ENCODE measurements at regions not wholly inside any gene's neighbourhood (a gene's known extent, or its start where the extent isn't known, plus 50 kb on each side); places are given as distances from the start of the nearest gene placed in this dataset.

DNA sequence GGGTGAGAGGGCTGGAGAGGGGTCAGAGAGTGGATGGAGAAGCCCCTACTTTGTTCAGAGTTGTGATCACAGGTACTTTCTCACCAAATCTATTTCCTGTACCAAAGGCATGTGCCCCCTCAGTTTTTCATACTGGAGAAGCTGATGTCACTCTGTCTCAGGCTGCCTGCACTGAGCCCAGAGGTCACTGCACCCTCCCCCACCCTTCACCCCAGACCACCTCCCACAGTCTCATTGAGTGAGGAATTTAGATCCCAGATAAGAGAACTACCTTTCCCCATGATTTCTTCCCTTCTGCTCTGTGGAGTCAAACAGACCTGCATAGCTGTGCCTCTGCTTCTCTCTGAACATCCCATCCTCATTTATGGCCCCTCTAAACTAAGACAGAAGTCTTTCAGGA, 140.0 kb upstream of the IRX6 start:
- no peak for DNase-seq

- DNase-seq = no peak
Observed at GRCh38 chr16:55184619-55185018, 139.4 kb upstream of the IRX6 start.

DNA sequence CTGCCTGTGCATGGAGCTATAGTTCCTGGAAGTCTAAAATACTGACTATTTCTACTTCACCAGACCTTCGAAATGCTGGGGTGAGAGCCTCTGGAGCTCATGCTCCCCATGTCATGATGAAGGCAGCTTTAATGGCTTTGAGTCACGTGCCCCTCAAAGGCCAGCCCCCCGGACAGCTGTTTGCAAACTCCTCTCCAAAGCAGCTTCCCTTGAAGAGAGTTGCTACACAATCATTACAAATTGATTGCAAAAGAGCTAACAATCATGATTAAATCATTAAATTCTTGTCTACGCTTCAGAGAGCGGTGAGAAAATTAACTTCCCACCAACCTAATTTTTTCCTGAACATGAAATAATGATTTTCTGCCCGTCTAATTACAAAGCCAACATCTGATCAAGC, 134.8 kb upstream of the IRX6 start:
- DNase-seq = no peak

GRCh38 chr16:55189682-55190636, 134.0 kb upstream of the IRX6 start:
- DNase-seq = no peak

DNA sequence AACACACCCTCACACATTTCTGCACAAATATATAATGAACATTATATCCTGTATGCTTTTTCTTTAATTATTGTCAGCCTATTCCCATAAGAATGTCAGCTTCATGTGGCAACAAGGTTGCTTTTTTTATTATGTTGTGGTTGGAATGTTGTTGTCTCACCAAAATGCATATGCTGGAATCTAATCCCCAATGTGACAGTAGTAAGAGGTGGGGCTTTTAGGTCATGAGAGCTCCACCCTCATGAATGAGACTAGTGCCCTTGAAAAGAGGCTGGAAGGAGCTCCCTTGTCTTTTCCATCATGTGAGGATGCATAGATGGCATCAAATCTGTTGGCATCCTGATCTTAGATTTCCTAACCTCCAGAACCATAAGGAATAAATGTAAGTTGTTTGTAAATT, 131.3 kb upstream of the IRX6 start:
- DNase-seq = no peak

- no peak for DNase-seq
Observed at GRCh38 chr16:55203570-55203969, 120.4 kb upstream of the IRX6 start.

DNA sequence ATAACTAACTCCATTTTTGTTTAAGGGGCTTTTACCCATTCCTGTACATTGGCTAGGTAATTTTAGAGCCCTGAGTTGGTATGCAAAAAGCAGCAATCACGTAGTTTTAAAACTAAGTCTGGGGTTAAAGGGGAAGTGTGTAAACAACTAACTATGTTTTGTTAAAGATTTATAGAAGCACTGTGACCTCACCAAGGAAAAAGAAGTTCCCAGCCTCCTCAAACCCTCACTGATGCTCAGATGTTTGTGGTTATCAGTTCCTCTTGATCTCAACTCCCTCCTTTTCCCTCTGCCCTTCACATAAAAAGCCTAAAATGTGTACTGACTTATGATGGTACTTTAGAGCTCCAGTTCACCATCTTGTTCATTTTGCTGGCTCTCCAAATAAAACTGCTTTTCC, 119.9 kb upstream of the IRX6 start:
- DNase-seq = no peak

DNA sequence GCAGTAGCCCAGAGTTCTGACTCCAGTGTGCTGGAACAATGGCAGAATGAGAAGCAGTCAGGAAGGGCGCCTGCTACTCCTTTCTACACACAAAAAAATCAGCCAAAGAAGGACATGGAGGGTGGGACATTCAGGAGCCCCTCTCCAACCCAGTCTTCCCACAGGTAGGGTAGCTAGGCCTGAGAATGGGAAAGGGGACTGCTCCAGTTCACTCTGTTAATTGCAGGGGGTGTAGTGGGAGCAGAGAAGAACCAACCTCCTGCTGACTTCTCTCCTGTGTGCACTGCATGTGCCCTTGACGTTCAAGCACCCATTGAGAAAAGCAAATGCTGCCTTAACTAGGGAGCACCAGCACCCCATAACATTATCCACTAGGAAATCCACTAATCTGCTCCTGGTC, 119.1 kb upstream of the IRX6 start:
- DNase-seq = no peak

DNA sequence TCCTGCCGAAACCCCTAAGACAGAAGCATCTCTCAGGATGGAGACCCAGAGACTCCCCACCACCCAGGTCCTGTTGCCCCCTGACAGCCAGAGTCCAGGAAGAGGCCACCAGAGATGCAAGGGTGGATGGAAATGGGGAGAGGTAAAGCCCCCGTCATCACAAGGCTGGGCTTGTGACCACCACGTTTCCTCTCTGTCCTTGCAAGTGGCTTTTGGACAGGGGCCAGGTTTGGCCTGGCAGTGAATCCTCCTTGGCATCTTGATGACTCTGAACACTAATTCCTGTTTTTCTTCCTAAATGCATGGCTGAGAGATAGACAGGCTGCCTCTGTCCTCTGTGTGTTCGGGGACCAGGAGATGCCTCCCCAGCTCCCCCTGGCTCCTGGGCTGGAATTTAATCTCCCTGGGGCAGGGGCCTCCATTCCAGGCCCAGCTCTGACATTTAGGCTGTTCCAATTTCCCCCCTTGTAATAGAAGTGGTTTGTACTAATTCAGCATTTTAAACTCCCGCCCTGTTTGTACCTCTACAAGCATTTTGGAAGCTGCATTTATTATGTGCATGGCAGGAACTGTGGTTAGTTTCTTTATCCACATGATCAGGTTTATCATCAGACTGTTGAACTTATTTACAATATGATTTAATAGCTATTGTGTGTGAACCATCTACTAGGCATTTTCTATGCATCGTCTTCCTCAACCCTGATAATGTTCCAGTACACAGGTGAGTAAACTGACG, 116.1 kb upstream of the IRX6 start:
- no peak for DNase-seq

DNA sequence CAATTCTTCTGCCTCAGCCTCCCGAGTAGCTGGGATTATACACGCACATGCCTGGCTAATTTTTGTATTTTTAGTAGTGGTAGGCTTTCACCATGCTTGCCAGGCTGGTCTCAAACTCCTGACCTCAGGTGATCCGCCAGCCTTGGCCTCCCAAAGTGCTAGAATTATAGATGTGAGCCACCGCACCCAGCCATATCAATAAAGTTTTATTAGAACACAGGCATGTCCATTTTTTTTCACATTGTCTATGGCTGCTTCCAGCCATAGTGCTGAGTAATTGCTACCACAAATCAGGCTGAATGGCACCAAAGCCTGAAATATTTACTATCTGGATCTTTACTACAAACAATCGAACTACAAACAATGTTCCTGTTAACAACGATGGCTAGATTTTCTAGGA, 114.4 kb upstream of the IRX6 start:
- no peak for DNase-seq

DNA sequence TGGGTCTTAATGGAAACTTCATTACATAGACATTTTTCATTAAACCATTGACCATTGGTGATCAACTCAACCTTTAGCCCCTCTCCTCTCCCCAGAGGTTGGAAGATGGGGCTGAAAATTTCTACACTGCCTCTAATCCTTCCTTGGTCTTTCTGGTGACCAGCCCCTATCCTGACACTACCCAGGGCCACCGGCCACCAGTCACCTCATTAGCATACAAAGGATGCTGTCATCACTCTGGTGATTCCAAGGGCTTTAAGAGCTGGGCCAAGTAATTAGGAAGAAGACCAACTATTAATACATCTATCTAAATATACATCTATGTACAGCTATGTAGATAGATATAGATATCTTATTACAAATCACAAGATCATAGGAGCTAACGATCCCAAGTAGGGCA, 111.2 kb upstream of the IRX6 start:
- DNase-seq = no peak

DNA sequence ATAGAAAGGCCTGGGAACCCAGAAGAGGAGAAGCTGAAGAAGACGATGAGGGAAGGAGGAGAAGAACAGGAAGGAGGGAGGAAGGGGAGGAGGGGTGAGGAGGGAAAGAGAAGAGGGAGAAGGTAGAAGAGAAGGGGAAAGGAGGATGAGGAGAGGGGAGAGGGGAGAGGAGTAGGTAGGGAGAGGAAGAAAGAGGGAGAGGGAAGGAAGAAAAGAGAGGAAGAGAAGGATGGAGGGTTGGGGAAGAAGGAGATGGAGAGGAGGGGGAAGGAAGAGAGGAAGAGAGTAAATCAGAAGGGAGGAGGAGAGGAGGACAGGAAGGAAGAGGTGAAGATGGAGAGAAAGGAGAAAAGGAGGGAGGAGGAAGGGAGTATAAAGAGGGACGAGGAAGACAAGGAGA, 109.6 kb upstream of the IRX6 start:
- no peak for DNase-seq

DNA sequence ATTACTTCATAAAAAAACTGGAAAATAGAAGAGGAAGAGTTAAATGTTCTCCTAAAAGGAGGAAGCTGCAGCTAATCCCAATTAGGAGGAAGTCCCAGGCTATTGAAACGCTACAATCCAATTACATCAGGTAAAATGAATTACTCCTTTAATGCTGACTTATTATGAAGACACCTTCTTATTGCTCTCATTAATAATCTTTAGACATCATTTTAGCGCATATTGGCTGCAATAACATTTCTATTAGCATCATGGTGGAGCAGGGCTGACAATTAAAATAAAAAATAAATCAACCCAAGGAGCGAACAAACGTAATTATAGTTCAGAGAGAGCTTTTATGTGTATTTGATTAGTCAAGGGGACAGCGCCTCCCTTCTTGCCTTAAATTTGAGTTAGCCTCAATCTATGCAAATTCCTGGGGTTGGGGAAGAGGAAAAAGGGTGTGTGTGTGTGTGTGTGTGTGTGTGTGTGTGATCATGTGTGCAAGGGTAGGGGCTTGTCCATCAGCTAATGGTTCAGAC, 109.0 kb upstream of the IRX6 start:
- no peak for DNase-seq

DNA sequence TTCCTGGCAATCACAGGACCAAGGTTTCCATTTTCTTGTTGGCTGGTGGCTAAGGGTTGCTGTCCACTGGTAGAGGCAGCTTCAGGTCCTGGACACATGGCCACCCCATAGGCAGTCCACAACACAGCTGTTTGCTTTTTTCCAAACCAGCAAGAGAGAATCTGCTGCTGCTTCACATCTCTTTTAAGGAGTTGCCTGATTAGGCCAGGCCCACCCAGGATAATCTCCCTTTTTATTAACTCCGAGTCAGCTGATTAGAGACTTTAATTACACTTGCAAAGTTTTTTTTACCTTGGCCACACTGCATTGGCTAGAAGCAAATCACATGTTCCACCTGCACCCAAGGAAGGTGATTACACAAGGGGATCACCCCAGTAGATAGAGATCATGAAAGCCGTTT, 106.6 kb upstream of the IRX6 start:
- no peak for DNase-seq

- no peak for DNase-seq
Observed at GRCh38 chr16:55221836-55222235, 102.2 kb upstream of the IRX6 start.

DNA sequence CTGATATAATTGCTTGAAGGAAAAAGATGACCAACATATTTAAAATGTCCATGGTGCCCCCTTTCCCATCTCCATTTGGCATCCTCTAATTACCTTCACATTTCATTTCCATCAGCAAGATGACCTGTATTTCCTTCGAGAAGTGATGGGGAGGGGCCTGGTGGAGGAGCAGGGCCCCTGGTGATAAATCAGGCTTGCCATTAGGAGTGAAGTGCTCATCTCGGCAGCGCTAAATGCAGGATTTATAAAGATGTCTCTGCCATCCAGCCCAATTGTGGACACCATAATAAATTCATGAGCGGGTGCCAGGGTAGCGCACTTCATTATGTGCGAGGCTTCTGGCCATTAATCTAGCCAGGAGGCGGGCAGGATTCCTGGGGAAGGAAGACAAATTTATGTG, 101.5 kb upstream of the IRX6 start:
- no peak for DNase-seq

DNA sequence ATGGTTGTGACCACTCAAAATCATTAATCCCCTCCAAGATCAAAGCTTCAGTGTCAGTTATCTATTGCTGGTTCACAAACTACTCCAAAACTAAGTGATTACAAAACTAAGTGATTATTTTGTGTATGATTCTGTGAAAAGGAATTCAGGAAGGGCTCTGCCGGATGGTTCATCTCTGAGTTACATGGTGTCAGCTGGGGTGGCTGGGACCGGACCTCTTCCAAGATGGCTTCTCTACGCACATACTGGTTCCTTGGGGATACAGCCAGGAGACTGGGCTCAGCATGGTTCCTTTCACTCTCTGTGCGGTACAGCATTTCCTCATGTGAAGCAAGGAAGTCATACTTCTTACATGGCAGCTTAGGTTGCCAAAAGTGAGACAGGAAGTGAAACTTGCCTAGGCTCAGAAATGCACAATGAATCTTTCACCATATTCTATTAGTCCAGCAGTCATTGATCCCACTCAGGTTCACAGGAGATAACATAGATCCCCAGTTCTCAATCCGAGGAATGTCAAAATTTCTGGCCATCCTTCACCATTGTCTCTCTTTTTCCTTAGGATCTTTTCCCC, 97.9 kb upstream of the IRX6 start:
- DNase-seq = no peak

DNA sequence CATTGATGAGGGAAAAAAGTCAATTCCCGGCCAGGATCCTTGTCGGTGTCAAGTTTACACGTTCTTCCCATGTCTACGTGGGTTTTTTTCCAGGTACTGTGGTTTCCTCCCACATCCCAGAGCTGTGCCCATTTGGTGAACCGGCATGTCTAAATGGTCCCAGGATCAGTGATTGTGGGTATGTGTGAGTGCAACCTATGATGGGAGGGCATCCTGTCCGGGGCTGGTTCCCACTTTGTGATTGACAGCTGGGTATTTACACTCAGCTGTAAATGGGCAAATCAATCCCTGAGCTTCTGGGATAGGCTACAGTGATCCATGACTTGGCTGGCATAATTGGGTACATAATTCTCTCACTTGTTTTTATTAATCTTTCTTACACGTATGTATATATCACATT, 91.2 kb upstream of the IRX6 start:
- no peak for DNase-seq

DNA sequence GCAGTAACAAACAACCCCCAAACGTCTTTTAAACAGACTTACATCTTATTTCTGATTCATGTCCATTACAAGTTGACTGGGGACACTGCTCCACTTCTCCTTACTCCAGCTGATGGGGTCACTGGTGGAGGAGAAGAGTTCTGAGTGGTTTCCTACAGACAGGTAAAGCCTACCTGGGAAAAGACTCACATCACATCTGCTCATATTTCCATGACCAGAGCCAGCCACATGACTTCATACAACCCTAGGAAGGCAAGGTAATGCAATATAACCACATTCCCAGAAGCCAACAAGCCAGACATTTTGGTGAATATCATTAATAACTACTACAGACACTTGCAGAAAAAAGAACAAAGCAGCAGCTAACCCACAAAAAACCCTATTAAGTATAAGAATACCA, 90.5 kb upstream of the IRX6 start:
- no peak for DNase-seq

DNA sequence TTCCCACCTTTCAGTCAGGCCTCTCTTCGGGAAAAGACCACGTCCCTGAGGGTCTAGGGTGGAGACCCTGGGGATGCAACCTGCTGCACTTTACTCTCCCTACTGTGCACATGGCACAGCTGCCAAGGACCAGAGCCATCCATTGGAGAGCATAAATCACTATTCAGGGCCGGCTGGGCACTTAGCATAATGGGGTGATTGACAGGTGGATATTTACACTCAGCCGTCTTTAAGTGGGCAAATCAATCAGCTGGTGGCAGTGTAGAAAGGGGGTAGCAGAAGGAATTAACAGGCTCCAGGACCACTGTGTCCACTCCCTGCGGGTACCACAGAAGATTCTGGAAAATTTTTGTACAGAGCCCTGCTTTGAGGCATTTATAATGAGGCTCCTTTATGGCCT, 87.3 kb upstream of the IRX6 start:
- DNase-seq = no peak

DNA sequence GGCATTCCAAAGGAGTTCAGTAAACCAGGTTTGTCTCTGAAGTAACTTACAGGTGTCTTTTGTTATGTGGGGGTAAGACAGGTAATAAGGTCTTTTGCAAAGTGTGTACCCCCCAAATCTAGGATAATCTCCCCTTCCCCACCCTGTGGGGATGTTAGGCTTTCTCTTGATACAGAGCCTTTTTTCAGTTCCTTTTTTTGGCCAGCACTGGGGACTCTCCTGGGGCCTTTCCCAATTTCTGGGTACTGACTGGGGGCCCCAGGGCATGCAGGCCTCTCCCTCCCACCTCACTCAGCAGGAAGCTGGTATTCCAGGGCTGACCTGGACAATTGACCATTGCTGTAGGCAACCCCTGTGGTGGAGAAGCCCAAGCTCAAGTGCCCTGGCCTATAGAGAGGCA, 84.3 kb upstream of the IRX6 start:
- DNase-seq = no peak

GRCh38 chr16:55240888-55241287, 83.1 kb upstream of the IRX6 start:
- DNase-seq = no peak

DNA sequence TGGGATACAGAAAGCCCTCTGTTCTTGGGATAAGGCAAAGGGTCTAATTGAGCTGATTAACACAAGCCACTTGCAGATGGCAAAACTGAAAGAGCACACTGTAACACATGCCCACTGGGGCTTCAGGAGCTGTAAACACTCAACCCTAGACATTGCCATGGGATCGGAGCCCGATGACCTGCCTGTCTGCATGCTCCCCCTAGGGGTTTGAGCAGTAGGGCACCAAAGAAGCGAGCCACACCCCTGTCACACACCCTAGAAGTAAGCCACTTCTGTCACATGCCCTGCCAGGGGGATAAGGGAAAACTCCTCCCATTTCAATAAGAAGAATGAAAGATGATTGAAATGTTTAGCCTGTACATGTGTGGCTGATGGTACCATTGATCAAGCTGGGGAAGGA, 81.3 kb upstream of the IRX6 start:
- no peak for DNase-seq

DNA sequence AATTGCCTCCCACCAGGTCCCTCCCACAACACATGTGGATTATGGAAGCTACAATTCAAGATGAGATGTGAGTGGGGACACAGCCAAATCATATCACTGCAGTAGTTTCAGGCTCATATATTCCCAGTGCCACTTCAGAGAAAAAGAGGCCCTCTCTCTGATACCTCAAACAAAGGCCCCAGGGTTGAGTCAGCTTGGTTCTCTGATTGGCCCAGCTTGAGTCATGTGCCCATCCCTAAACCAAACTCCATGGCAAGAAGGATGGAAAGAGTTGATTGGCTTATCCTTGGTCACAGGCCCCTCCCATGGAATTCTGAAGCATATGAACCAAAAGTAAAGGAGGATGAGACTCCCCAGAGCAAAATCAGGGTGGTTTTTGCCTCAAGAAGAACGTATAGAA, 75.9 kb upstream of the IRX6 start:
- no peak for DNase-seq
